Smooth muscle cell (in vitro differentiated cells): ENCODE measurements at regions not wholly inside any gene's neighbourhood (a gene's known extent, or its start where the extent isn't known, plus 50 kb on each side); places are given as distances from the start of the nearest gene placed in this dataset.

Experiments used
- DNase-seq: peaks from one replicate; lab custom pipeline; 2025; ENCODE audit not compliant: unreplicated experiment; lab: John Stamatoyannopoulos, UW
- H2AFZ ChIP-seq: fragments of 200-600 bp; sonication (generic); 2 replicates; pipeline ENCODE4 v1.6.0; 2016; ENCODE audit warnings: antibody characterized with exemption, low read depth, mild to moderate bottlenecking
- H3F3A ChIP-seq: fragments of 200-600 bp; sonication (generic); 2 replicates; pipeline ENCODE4 v1.6.0; 2017; ENCODE audit warnings: antibody characterized with exemption, low read depth
- H3K27ac ChIP-seq: fragments of 200-600 bp; sonication (generic); 2 replicates; pipeline ENCODE4 v1.5.1; 2016; ENCODE audit warnings: low read depth, mild to moderate bottlenecking
- H3K27me3 ChIP-seq: fragments of 200-600 bp; sonication (generic); 2 replicates; pipeline ENCODE4 v1.6.1; 2016; ENCODE audit warnings: low read depth, mild to moderate bottlenecking
- H3K36me3 ChIP-seq: fragments of 200-600 bp; sonication (generic); 2 replicates; pipeline ENCODE4 v1.5.1; 2016; ENCODE audit warnings: low read depth
- H3K4me1 ChIP-seq: fragments of 200-600 bp; sonication (generic); 2 replicates; pipeline ENCODE4 v1.5.1; 2016; ENCODE audit warnings: low read depth
- H3K4me2 ChIP-seq: fragments of 200-600 bp; sonication (generic); 2 replicates; pipeline ENCODE4 v1.6.0; 2016; ENCODE audit warnings: mild to moderate bottlenecking
- H3K4me3 ChIP-seq: fragments of 200-600 bp; sonication (generic); 2 replicates; pipeline ENCODE4 v1.5.1; 2016; ENCODE audit warnings: mild to moderate bottlenecking
- H3K79me2 ChIP-seq: fragments of 200-600 bp; sonication (generic); 2 replicates; pipeline ENCODE4 v1.6.0; 2016; ENCODE audit warnings: low read depth, mild to moderate bottlenecking
- H3K9ac ChIP-seq: fragments of 200-600 bp; sonication (generic); 2 replicates; pipeline ENCODE4 v1.6.0; 2016; ENCODE audit warnings: low read depth
- H3K9me3 ChIP-seq: fragments of 200-600 bp; sonication (generic); replicated peaks from 2 replicates; pipeline ENCODE4 v1.5.1; 2016; ENCODE audit warnings: low read depth
- H4K20me1 ChIP-seq: fragments of 200-600 bp; sonication (generic); 2 replicates; pipeline ENCODE4 v1.6.0; 2016; ENCODE audit warnings: low read depth
- WGBS: methylation state at CpG from one replicate; pipeline ENCODE4 v1.1.7; 2016; ENCODE audit warnings: low lambda C conversion rate; 5-methylcytosine and 5-hydroxymethylcytosine counted together
- TF ChIP-seq, protein P1 (sequence below): fragments of 200-600 bp; sonication (generic); IDR thresholded peaks from 2 replicates; pipeline ENCODE4 v1.5.1; 2017; ENCODE audit warnings: borderline replicate concordance, mild to moderate bottlenecking, antibody characterized with exemption; ENCODE audit not compliant: insufficient read depth, poor library complexity, severe bottlenecking

- no peak overlapping the region for H2AFZ ChIP-seq
- H3K79me2 ChIP-seq, result no peaks in the 10 kb centered on the region
- no peak for DNase-seq
- H3K9ac ChIP-seq, result no peak overlapping the region
- TF ChIP-seq, protein P1, sequence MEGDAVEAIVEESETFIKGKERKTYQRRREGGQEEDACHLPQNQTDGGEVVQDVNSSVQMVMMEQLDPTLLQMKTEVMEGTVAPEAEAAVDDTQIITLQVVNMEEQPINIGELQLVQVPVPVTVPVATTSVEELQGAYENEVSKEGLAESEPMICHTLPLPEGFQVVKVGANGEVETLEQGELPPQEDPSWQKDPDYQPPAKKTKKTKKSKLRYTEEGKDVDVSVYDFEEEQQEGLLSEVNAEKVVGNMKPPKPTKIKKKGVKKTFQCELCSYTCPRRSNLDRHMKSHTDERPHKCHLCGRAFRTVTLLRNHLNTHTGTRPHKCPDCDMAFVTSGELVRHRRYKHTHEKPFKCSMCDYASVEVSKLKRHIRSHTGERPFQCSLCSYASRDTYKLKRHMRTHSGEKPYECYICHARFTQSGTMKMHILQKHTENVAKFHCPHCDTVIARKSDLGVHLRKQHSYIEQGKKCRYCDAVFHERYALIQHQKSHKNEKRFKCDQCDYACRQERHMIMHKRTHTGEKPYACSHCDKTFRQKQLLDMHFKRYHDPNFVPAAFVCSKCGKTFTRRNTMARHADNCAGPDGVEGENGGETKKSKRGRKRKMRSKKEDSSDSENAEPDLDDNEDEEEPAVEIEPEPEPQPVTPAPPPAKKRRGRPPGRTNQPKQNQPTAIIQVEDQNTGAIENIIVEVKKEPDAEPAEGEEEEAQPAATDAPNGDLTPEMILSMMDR, result no peak
- H4K20me1 ChIP-seq, result no peaks in the 10 kb centered on the region
- peaks cover 16% of the 10 kb centered on the region for H3K4me1 ChIP-seq
- H3K4me3 ChIP-seq, result no peak overlapping the region
- no peak overlapping the region for H3K4me2 ChIP-seq
- H3K36me3 ChIP-seq, result no peaks in the 10 kb centered on the region
- H3F3A ChIP-seq, result peaks cover 22% of the 10 kb centered on the region
- no peaks in the 10 kb centered on the region for H3K9me3 ChIP-seq
- H3K27ac ChIP-seq, result peak overlapping the region; percentile 91
- WGBS, result 94% methylated on average over 5 of the region's 5 CpGs
- no peaks in the 10 kb centered on the region for H3K27me3 ChIP-seq
Observed at GRCh38 chr6:14710421-14710820, 535.4 kb upstream of the JARID2 start.

DNA sequence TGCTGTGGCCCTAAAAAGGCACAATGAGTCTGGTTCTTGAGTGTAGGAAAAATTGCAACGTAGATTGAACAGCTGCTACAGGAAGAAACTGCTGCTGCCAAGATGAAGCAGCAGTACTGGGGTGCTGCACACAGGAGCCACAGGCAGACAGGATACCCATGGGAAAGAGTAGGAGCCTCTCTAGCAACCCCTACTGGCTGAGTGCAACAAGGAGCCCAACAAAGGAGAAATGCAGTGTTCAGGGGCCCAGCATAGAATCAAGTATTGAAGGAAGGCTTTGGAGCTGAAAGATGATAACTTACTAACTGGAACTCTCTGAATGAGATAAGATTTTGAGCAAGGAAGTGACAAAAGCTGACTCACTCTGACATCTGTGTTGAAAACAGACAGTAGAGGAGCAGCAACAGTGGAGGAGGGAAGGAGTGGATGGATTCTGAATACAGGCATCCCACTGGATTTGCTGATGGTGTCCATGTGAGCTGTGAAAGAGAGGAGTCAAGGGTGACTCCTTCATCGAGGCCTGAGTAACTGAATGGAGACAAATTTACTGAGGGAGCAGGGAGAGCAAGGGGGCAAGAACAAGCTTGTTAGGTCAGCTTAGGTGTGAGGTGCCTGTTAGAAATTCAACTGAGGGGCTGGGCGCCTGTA, 534.7 kb upstream of the JARID2 start:
- Histone ChIP-seq H3K4me2 (no peak overlapping the region), H3F3A (peaks cover 16% of the 10 kb centered on the region), H2AFZ (no peak overlapping the region), H3K9ac (peak overlapping the region; percentile 18), H3K79me2 (no peaks in the 10 kb centered on the region), H3K27ac (peak overlapping the region; percentile 91), H3K4me1 (peaks cover 9% of the 10 kb centered on the region), H4K20me1 (no peaks in the 10 kb centered on the region), H3K4me3 (no peak overlapping the region), H3K9me3 (no peaks in the 10 kb centered on the region), H3K27me3 (no peaks in the 10 kb centered on the region), H3K36me3 (no peaks in the 10 kb centered on the region)
- TF ChIP-seq, protein P1, result peak; percentile 50
- DNase-seq, result no peak
- 63% methylated on average over 3 of the region's 3 CpGs for WGBS

- WGBS, result 80% methylated on average over 7 of the region's 7 CpGs
- Histone ChIP-seq H3K79me2 (no peaks in the 10 kb centered on the region), H3K27me3 (no peaks in the 10 kb centered on the region), H3K27ac (peak overlapping the region; percentile 91), H3K4me1 (peaks cover 7% of the 10 kb centered on the region), H2AFZ (no peak overlapping the region), H3F3A (peaks cover 14% of the 10 kb centered on the region), H3K9me3 (no peaks in the 10 kb centered on the region), H3K9ac (peak overlapping the region; percentile 18), H3K36me3 (no peaks in the 10 kb centered on the region), H3K4me3 (no peak overlapping the region), H4K20me1 (no peaks in the 10 kb centered on the region), H3K4me2 (no peak overlapping the region)
- TF ChIP-seq, protein P1, result no peak
- no peak for DNase-seq
Observed at GRCh38 chr6:14711704-14712379, 534.0 kb upstream of the JARID2 start.
